Lower leg skin (tissue), 4 donors: ENCODE measurements at regions not wholly inside any gene's neighbourhood (a gene's known extent, or its start where the extent isn't known, plus 50 kb on each side); places are given as distances from the start of the nearest gene placed in this dataset.

Source experiments
- DNase-seq, 2 donors: peaks; one replicate each; pipeline ENCODE4 v3.0.0-alpha.2; 2019; ENCODE audit warnings: low spot score in 2 of 2
- H3K4me3 ChIP-seq: fragments of 200-600 bp; sonication (generic); 2 replicates; pipeline ENCODE4 v1.5.1; 2017; ENCODE audit warnings: mild to moderate bottlenecking, low read depth; ENCODE audit not compliant: poor library complexity, severe bottlenecking
- CTCF ChIP-seq, 3 donors: fragments of 450-650 bp; IDR thresholded peaks; one replicate each; pipeline ENCODE4 v1.5.1; 2016; ENCODE audit warnings: antibody characterized with exemption in 3 of 3, mild to moderate bottlenecking in 3 of 3, moderate library complexity in 2 of 3
- POLR2A ChIP-seq, 2 donors: fragments of 450-650 bp; IDR thresholded peaks; one replicate each; pipeline ENCODE4 v1.6.1; 2016 to 2017; ENCODE audit warnings: antibody characterized with exemption in 2 of 2, mild to moderate bottlenecking in 1 of 2, moderate library complexity in 1 of 2
- WGBS, 2 donors: methylation state at CpG; one replicate each; pipeline ENCODE4 v1.1.5; 2018; 5-methylcytosine and 5-hydroxymethylcytosine counted together
- intact Hi-C: fragments of 100-400 bp; cut with DNase I; formaldehyde crosslinking; loops from one replicate; pipeline ENCODE4 v1.15.0; 2023; ENCODE audit warnings: low total_unique reads

- H3K4me3 ChIP-seq, result no peak overlapping the region
- 66 to 69% methylated on average over 2 of the region's 2 CpGs for WGBS, 2 donors
- DNase-seq, result no peak
- no peak for TF ChIP-seq POLR2A (IDR thresholded peaks at IDR 0.05)
- no peak for TF ChIP-seq CTCF (IDR thresholded peaks at IDR 0.05)
- intact Hi-C loops, result no loop called here
Measured at GRCh38 chr1:232555494-232556210, 74.3 kb downstream of the SIPA1L2 start.

GRCh38 chr1:232554409-232554808 is 75.5 kb downstream of the SIPA1L2 start:
- 56 to 63% methylated on average over 6 of the region's 6 CpGs for WGBS, 2 donors
- intact Hi-C loops, result no loop called here
- DNase-seq, result no peak
- TF ChIP-seq POLR2A (IDR thresholded peaks at IDR 0.05) (no peak), CTCF (IDR thresholded peaks at IDR 0.05) (no peak)
- H3K4me3 ChIP-seq, result no peak overlapping the region

- H3K4me3 ChIP-seq, result no peak overlapping the region
- intact Hi-C loops, result no loop called here
- no peak for DNase-seq
- TF ChIP-seq POLR2A (IDR thresholded peaks at IDR 0.05) (no peak), CTCF (IDR thresholded peaks at IDR 0.05) (no peak)
Measured at GRCh38 chr1:232553809-232554208, 76.1 kb downstream of the SIPA1L2 start.

- no peak overlapping the region for H3K4me3 ChIP-seq
- intact Hi-C loops, result no loop called here
- TF ChIP-seq CTCF (IDR thresholded peaks at IDR 0.05) (no peak), POLR2A (IDR thresholded peaks at IDR 0.05) (no peak)
- DNase-seq, result no peak
- 53 to 61% methylated on average over 12 of the region's 12 CpGs for WGBS, 2 donors
Measured at GRCh38 chr1:232553050-232553754, 76.7 kb downstream of the SIPA1L2 start.

GRCh38 chr1:232551386-232551785 is 78.5 kb downstream of the SIPA1L2 start:
- no peak overlapping the region for H3K4me3 ChIP-seq
- no peak for TF ChIP-seq POLR2A (IDR thresholded peaks at IDR 0.05)
- no peak for TF ChIP-seq CTCF (IDR thresholded peaks at IDR 0.05)
- no peak for DNase-seq
- WGBS, 2 donors, result 74 to 85% methylated on average over 7 of the region's 7 CpGs
- intact Hi-C loops, result no loop called here
